Fibroblast of mammary gland (primary cell): ENCODE measurements at regions not wholly inside any gene's neighbourhood (a gene's known extent, or its start where the extent isn't known, plus 50 kb on each side); places are given as distances from the start of the nearest gene placed in this dataset.

Experiments used
- DNase-seq: peaks from one replicate; pipeline ENCODE4 v3.0.0-alpha.2; 2010; ENCODE audit warnings: low read depth
- H3K4me3 ChIP-seq: 2 replicates; pipeline ENCODE4 v1.5.1; 2011; ENCODE audit warnings: low read depth, mild to moderate bottlenecking, low read length, moderate library complexity; ENCODE audit not compliant: control insufficient read depth
- TF ChIP-seq, protein P1 (sequence below): conservative IDR thresholded peaks from 2 replicates; pipeline ENCODE4 v1.5.1; 2011; ENCODE audit warnings: low read depth, low read length, inconsistent platforms; ENCODE audit not compliant: control insufficient read depth, insufficient read depth

DNA sequence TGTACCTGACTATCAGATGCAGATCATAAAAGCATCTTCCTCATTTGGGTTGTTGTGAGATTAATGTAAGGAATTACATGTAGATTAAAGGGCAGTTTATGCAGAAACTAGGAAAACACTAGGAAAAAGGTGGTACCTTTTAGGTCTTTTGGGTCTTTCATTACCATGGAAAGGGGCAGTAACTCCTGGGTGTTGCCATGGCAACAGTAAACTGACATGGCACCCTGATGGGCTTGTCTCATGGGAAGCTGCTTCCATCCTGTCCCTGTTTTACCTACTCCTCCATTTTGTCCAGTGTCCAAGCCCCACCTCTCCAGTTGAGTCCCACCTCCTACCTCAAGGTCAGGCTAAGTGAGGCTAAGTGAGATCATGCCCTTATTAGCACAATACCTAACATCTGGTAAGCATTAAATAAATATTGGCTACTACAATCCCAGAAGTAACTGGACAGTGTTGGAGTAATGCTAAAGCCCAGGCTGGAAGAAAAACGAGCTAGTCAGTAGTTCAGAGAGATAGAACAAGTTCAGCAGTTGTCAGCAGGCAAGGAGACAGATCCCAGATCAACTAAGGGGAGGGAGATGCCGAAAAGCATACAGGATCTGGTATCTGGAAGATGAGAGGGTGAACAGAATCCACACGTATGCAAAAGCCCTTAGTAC lies 240.0 kb upstream of the AUTS2 start:
- H3K4me3 ChIP-seq, result no peak overlapping the region
- TF ChIP-seq, protein P1, sequence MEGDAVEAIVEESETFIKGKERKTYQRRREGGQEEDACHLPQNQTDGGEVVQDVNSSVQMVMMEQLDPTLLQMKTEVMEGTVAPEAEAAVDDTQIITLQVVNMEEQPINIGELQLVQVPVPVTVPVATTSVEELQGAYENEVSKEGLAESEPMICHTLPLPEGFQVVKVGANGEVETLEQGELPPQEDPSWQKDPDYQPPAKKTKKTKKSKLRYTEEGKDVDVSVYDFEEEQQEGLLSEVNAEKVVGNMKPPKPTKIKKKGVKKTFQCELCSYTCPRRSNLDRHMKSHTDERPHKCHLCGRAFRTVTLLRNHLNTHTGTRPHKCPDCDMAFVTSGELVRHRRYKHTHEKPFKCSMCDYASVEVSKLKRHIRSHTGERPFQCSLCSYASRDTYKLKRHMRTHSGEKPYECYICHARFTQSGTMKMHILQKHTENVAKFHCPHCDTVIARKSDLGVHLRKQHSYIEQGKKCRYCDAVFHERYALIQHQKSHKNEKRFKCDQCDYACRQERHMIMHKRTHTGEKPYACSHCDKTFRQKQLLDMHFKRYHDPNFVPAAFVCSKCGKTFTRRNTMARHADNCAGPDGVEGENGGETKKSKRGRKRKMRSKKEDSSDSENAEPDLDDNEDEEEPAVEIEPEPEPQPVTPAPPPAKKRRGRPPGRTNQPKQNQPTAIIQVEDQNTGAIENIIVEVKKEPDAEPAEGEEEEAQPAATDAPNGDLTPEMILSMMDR, result no peak
- peak; percentile 34 for DNase-seq

DNA sequence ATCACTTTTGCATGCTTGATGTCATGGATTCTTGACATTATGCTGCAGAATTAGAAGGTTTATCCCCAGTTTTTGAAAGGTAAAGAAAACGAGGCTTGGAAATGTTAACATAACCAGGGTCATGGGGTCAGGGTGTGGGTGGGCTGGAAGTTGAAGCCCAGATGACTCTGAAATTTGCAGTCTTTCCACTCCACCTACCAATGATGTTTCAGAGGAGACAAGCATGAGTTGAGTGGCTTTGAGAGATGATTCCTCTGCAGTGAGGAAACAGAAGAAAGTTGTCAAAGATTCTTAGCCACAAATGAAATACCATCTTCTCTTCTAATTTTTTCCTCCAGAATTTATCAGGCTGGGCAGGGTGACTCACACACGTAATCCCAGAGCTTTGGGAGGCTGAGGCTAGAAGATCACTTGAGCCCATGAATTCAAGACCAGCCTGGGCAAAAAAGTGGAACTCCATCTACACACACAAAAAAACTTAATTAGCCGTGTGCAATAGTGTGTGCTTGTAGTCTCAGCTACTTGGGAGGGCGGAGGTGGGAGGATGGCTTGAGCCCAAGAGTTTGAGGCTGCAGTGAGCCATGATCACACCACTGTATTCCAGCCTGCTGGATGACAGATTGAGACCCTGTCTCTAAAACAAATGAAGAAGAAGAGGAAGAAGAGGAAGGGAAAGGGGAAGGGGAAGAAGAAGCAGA lies 239.1 kb upstream of the AUTS2 start:
- peak; percentile 43 for DNase-seq

DNA sequence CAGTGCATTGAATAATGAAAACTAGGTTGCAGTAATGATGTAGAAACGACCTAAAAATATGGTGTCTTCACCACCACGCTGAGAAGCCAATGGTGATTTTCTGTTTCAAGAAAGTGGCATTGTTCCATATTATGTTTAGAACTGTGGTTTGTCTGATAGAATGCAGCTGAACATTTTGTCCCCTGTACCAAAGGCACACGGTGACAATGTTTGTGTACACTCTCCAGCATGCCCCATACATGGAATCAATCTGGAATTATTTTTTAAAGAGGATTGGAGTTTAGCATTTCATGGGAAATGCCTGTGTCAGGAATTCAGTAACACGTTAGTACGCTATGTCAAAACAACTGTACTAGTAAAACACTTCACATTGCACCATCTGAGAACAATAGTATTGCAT lies 237.4 kb upstream of the AUTS2 start:
- no peak for DNase-seq
- H3K4me3 ChIP-seq, result no peak overlapping the region
- TF ChIP-seq, protein P1, result no peak

More for the DNA sequence above, 239.1 kb upstream of the AUTS2 start:
- TF ChIP-seq, protein P1, result no peak
- no peak overlapping the region for H3K4me3 ChIP-seq

DNA sequence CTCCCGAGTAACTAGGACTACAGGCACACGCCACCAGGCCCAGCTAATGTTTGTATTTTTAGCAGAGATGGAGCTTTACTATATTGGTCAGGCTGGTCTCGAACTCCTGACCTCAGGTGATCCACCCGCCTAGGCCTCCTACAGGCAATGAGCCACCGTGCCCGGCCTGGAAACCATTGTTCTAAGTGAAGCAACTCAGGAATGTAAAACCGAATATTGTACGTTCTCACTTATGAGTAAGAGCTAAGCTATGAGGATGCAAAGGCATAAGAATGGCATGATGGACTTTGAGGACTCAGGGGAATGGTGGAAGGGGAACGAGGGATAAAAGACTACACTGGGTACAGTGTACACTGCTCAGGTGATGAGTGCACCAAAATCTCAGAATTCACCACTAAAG lies 235.1 kb upstream of the AUTS2 start:
- TF ChIP-seq, protein P1, result no peak
- peak; percentile 28 for DNase-seq
- no peak overlapping the region for H3K4me3 ChIP-seq

DNA sequence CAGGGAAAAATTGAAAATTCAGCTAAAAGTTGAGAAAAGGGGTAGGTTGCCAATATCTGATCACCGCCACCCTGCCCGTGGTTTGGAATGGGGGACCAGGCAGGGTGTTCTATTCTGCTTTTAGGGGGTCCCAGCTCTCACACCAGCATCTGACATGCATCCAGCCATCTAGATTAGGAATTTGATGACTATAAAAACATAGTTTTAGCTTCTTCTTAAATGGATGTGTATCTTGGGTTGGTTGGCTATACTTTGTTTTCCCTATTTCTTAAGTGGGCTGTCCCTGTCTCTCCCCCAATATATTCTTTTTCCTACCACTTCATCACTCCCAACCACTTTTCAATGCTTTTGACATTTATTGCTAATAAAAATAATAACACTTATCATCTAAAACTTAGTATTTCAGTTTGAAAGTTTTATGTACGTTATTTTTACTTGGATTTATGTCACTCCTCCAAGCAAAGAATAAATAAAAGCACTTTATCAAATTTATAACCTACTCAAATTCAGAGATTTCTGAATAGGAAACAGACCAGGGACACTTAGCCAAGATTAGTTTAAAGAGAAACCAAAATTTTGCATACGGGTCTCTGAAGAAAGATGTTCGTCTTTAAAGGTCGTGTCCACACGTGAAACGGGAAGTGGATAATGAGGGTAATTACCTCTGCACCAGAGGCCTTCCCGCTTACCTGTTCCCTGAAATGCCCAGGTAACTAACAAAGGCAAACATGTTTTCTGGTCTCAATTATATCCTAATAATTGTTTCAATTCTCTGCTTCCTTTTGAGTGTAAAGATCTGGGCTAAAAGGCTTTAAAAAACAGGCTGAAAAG lies 233.2 kb upstream of the AUTS2 start:
- DNase-seq, result peak; percentile 8
- TF ChIP-seq, protein P1, result no peak
- no peak overlapping the region for H3K4me3 ChIP-seq

DNA sequence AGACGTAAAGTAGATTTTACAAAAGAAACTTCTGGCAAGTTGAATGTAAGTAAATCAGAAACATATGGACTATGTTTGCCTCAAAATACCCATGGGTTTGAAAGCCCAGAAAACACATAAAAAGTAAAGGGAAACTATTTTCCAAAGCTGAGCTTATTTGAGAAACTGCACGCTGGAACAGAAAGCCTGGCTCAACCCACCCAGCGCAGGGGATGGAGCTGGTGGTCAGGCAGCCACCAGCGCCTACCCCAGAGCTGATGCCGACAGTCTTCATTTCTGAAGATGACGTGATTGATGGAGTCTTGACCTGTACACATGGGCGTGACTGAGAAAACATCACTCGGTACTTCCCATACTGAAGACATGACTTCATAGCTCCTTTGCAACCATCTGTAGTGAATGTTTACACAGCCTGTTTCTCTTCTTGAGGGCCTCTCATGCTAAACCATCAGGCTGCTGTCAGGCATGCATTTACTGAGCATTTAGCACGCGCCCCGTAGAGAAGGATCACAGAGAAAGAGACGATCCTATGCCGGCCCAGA lies 232.6 kb upstream of the AUTS2 start:
- H3K4me3 ChIP-seq, result no peak overlapping the region
- DNase-seq, result peak; percentile 91
- TF ChIP-seq, protein P1, result no peak
